Hepatocyte (in vitro differentiated cells): ENCODE measurements at regions not wholly inside any gene's neighbourhood (a gene's known extent, or its start where the extent isn't known, plus 50 kb on each side); places are given as distances from the start of the nearest gene placed in this dataset.
"Not testable (repeated sequence)": the region's sequence is repeated elsewhere in the genome, so short reads cannot be mapped to it uniquely, and the experiment has no call there.

Source experiments
- EZH2 ChIP-seq: fragments of 200-600 bp; sonication (generic); IDR thresholded peaks from 2 replicates; pipeline ENCODE4 v1.6.1; 2016; ENCODE audit warnings: antibody characterized with exemption, mild to moderate bottlenecking, borderline replicate concordance
- TF ChIP-seq, protein P1 (sequence below): fragments of 200-600 bp; sonication (generic); IDR thresholded peaks from 2 replicates; pipeline ENCODE4 v1.5.1; 2016; ENCODE audit warnings: antibody characterized with exemption, mild to moderate bottlenecking; ENCODE audit not compliant: poor library complexity

DNA sequence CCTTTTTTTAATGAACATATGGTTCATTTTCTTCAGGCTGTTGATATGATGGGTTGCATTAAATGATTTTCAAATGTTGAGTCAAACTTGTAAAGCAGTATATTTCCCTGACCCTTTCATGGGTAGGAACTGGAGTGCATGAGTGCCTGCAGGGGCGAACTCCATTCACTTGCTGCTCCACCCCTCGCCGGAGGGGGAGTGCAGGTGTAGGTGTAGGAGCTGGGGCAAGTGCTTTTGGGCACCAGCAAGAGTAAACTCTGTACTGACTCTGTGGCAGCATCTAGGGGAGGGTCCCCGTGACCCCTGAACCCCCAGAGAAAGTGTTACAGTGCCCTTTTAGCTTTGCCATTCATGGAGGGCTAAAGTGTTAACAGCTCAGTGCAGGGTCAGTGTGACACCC, 290.3 kb downstream of the CNTNAP3B start:
- TF ChIP-seq, protein P1, sequence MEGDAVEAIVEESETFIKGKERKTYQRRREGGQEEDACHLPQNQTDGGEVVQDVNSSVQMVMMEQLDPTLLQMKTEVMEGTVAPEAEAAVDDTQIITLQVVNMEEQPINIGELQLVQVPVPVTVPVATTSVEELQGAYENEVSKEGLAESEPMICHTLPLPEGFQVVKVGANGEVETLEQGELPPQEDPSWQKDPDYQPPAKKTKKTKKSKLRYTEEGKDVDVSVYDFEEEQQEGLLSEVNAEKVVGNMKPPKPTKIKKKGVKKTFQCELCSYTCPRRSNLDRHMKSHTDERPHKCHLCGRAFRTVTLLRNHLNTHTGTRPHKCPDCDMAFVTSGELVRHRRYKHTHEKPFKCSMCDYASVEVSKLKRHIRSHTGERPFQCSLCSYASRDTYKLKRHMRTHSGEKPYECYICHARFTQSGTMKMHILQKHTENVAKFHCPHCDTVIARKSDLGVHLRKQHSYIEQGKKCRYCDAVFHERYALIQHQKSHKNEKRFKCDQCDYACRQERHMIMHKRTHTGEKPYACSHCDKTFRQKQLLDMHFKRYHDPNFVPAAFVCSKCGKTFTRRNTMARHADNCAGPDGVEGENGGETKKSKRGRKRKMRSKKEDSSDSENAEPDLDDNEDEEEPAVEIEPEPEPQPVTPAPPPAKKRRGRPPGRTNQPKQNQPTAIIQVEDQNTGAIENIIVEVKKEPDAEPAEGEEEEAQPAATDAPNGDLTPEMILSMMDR, result not testable (repeated sequence)
- TF ChIP-seq EZH2, result not testable (repeated sequence)
